SIG-M5 treated with dmso at 0.1 percent for 504 hours (cell line): ENCODE measurements at regions not wholly inside any gene's neighbourhood (a gene's known extent, or its start where the extent isn't known, plus 50 kb on each side); places are given as distances from the start of the nearest gene placed in this dataset.
"Not testable (repeated sequence)": the region's sequence is repeated elsewhere in the genome, so short reads cannot be mapped to it uniquely, and the experiment has no call there.

ENCODE experiments used
- DNase-seq: peaks from one replicate; lab custom pipeline; 2025; ENCODE audit not compliant: unreplicated experiment; lab: John Stamatoyannopoulos, UW

DNA sequence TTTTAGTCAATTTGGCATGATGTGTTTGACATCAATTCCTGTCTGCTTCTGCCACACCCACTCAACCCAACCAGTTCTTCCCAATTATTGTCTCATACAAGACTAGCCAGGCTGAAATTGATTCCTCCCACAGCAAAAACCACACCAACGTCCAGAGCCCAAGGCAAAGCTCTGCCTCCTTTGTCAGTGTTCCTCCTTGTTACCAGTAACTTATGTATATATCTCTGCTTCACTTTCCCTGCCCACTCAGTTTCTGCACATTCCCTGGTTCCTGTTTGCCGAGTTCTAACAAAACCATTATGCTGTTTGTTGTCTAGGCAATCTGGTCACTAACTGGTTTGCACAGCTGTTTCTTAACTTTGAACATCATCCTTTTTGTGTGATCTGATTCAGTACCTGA lies 547.9 kb upstream of the PTCHD4 start:
- DNase-seq: no peak

DNA sequence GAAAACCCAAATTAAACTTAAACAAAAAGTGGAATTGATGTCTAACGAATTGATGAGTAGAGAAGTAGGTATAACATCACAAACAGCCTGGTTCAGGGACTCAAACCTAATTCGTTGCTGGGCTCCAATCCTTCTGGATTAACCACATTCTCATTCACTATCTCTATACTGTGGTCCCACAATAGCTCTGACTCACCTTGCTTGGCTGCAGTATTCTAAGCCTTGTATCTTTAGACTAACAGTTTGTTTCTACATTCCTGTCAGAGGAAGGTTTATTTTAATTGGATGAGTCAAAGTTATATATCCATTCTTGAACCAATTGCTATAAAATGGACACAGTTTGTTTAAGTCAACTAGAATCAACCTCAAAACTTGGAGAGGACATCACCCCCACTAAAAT lies 530.5 kb upstream of the PTCHD4 start:
- no peak for DNase-seq

DNA sequence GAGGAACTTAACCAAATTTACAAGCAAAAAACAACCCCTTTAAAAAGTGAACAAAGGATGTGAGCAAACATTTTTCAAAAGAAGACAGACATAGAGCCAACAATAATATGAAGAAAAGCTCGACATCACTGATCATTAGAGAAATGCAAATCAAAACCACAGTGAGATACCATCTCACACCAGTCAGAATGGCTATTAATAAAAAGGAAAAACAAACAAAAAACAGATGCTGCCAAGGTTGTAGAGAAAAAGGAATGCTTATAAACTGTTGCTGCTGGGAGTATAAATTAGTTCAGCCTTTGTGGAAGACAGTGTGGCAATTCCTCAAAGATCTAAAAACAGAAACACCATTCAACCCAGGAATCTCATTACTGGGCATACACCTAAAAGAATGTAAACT lies 527.8 kb upstream of the PTCHD4 start:
- peak; percentile 1 for DNase-seq

DNA sequence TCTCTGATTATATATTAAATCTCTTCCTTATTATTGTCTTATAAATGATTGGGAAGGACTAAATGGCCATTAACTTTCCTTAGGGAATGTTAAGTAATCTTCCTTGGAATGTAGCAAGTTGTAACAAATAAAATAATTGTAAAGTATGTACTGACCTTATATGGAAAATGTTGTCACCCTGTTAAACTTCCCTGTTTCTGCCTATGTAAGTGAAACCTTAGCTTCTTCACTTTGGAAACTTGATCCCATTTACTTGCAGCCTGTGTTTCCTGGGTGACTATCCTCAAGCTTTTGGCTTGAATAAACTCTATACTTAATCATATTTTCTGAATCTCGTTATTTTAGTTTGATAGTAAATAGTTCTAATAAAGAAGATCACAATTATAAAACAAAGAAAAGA lies 519.5 kb upstream of the PTCHD4 start:
- DNase-seq: no peak

DNA sequence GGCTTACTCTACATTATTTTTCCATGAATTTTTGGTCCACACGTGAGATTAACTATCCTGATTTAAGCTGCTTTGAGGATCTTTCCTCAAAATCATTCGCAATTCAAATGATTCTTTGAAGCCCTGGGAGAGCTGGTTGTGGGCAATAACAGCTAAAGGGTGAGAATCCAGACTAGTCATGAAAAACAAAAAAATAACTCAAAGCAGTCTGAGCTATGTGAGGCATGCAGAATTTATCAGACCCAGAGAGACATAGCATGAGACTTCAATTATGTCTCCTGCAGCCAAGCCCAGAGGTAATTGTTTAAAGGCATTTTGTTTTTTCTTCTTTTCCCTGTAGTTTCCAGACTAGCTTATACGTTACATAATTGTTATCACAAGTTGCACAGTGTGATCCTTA lies 517.3 kb upstream of the PTCHD4 start:
- DNase-seq: no peak

DNA sequence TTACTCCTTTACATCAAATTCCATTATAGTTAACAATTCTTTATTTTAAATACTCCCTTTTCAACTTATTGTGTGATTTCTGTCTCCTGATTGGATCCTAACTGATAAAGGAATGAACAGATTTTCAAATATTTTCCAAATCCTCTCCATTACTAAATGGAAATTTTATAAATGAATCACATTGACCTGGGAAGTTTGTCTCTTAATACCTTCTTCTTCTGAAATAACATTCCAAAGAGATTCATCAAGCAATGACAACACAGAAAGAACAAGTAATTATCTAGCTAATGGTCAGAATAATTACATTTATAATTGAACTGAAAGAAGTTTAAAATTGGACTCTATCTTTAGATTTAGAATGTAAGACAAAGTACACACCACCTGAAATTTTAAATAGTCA lies 515.4 kb upstream of the PTCHD4 start:
- no peak for DNase-seq

DNA sequence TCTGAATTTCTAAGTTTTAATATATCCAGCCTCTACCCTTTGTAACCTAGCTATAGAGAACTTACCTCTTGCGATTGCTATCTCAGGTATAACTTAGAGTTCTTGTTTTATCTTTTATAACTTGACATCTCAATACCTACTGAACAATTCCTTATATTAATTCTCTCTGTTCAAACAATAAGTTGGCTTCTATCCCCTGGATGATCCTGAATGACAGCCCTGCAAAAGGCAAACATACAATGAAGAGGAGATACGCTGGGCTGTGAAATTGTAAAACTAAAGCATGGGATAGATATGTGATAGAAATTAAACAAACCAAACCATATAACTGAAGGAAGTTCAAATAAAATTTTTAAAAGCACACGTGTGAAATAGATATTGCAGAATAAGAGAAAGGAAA lies 513.6 kb upstream of the PTCHD4 start:
- no peak for DNase-seq

DNA sequence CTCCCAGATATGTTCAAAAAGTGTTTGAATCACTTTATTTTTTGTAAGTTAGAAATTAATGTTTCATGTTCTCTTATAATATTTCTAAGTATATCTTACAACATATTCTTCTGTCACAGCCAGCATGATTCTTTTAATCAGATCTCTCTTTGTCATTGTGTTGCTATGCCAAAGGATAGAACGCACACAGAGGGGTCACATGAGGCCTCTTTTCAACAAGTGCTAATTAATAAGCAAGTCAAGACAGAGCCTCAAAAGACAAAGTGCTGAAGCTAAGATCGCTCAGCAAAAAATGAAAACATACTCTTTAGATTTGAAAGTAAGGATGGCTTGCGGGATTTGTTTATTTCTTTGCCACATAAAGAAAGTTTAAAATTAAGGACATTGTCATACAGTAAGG lies 508.8 kb upstream of the PTCHD4 start:
- no peak for DNase-seq

DNA sequence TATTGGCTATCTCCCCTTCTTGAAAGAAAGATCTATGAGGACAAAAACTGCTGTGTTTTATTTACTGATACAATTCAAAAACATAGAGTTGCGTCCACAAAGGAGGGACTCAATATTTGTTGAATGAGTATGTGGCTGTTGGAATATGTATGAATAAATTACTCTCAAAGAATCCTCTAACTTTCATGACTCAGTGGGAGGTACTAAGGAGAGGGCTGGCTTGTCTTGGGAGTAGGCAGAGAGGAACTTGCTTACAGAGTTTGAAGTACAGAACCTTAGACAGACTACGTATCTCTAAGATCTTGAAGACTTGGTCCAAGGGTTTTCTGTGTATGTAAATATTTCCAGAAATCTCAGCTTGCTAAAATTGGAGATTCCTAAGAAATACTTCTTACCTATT lies 504.0 kb upstream of the PTCHD4 start:
- no peak for DNase-seq

DNA sequence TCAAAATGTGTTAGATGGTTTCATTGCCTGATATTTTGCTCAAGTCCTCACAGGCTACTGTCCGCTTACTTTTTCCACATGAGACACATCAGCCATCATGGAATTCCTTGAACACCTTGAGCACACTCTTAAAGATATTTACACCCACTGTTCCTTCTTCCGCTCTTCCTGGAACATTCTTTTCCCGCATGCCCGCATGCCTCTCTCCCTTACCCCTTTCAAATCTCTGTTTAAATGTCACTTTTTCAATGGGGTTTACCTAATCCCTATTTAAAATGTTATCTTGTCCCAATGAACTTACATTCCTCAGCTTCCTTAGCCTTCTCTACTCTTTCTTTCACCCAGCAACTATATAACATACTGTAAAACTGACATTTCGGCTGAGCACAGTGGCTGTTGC lies 503.3 kb upstream of the PTCHD4 start:
- DNase-seq: no peak

DNA sequence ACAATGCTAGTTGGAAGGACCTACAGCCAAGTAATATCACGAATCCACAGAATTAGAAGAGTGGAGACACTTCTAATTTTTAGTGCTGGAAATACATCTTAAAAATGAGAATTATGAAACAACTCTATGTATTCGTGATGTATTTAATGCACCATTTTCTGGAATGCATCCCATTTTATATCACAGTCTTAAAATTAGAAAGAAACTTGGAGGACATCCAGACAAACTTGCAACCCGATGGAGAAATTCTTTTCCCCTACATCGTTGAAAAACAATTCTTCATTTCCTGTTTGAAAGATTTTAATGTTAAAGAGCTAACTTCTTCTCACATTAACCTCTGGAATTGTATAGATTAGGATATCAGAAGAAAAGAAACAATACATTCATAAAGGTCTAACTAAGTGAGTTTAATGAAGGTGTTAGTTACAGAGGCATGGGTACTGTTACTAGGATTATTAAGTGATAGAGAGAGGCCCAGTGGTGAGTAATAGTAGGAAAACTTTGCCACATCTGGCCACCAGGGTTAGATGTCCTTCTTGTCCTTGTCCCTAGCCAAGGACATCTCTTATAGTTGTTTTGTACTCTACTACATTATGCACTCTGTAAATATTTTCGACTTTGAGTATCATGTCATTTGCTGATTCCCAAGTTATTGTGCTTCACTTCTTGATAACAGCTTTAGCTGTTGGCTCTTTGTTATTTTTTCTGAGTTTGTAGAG lies 502.4 kb upstream of the PTCHD4 start:
- DNase-seq: no peak

DNA sequence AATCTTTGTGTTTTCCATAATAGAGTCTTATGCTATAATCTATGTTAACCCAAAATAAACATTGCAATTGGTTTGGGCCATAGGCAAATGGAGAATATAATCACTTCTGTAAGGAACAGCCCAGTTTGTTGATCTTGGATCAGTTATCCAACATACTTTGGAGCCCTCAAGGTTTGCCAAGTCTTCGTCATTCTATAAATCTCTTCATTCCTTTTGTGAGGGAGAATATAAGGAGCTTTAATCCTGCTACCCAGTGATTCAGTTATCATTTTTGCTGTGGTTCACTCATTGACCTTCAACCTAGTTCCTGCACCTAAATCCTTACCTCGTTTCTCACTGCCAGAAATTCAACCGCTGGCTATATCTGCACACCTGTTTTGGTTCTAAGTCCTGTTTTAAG lies 500.3 kb upstream of the PTCHD4 start:
- no peak for DNase-seq

DNA sequence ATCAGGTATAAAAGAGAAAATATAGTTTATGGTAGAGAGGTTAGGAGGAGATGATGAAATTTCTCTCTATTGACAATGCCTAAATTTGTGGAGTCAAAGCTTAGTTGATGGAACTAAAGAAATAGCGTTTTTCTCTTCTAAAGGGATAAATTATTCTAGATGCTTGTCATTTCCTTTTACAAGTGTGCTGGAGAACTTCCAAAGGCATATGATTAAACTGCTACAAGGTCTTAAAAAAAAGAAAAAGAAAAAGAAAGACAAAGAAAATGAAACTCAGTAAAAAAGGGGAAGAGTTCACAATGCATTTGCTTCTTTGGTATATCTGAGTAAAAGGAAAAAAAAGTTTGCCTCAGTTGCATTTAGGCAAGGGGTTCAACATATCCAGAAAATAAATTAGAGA lies 499.8 kb upstream of the PTCHD4 start:
- no peak for DNase-seq

DNA sequence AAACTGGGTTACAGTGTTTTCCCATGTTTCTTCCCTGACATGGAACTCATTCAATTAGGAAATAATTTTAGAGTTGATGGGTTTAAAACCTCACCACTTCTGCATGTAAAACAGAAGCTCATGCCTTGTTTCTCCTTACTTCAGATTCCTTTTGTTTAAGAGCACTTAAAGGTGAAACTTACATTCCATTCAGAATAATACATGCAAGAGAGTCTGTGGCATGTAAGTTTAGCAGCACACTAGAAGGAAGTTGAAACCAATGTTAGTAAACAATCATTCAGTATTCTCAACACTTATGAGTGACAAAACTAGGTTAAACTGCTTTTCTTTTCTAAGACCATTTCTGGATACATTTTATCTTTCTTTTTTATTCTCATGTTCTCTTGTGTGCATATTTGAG lies 495.6 kb upstream of the PTCHD4 start:
- no peak for DNase-seq

DNA sequence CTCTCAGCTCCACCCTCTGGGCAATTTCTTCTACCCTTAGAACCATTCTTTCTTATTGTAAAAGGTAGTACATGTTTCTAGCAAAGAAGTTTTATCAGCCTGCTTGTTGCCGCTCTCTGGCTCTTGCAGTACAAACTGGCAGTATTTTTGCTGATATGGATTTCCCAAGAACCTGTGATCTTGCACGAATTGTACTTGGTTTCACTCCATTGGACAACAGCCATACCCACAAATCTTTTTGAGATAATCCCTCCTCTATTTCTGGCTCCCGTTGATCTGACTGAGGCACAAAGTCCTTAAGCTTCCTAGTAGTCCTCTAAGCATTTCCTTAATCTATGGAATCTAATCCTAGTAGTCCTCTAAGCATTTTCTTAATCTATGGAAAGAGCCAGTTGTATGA lies 487.0 kb upstream of the PTCHD4 start:
- no peak for DNase-seq

DNA sequence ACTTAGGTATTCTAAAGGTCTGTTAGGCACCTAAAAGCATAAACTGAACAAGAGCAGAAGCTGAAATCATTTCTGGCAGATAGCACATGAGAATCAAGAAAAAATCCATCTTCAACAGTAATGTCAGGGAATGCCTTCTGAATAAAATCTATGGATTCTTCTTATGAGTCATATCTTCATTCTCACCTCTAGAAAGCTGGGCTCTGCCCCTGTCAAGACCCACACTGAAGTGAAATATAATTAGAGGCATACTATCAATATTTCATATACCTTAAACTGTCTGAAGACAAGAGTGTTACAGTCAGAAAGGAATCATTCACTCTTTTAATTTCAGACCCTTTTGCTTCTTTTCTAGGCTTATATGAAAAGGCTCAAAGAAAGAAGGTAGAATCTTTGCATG lies 485.8 kb upstream of the PTCHD4 start:
- DNase-seq: no peak

DNA sequence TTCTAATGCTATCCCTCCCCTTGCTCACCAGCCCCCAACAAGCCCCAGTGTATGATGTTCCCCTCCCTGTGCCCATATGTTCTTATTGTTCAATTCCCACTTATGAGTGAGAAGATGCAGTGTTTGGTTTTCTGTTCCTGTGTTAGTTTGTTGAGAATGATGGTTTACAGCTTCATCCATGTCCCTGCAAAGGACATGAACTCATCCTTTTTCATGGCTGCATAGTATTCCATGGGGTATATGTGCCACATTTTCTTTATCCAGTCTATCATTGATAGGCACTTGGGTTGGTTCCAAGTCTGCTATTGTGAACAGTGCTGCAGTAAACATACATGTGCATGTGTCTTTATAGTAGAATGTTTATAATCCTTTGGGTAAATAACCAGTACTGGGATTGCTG lies 480.2 kb upstream of the PTCHD4 start:
- DNase-seq: not testable (repeated sequence)

DNA sequence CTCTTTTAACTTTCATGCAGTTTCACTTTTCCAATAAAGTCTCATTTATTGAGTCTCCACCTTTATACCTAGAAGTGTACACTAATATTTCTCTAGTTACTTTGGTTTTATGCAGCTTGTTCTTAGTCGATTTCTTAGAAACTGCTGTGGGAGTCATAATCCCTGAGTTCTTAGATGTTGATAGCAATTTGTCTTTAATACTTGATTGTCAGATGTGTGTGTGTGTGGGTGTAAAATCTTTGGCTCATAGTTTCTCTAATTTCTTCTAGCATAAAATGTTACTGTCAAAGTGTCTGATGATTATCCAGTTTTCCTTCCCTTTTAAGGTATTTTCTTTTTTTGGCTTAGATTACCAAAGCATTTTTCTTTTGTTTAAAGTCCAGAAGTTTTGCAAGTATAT lies 473.8 kb upstream of the PTCHD4 start:
- no peak for DNase-seq

DNA sequence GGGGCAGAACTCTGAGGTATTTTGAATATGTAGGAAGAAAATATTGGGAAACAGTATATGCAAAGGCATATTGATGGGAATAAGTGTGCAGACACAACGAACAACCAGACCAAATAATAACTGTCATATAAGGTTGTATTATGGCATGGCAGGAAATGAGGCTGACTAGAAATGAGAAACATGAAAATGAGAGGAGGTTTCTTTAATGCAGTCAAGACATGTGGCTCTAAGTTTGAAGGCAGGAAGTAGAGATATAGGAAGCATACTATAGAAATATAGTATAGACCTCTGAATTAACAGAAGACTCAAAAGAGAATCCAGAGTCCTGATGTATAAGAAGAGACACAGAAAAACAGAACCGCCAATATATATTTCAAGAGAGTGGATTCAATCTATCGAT lies 459.7 kb upstream of the PTCHD4 start:
- DNase-seq: no peak

DNA sequence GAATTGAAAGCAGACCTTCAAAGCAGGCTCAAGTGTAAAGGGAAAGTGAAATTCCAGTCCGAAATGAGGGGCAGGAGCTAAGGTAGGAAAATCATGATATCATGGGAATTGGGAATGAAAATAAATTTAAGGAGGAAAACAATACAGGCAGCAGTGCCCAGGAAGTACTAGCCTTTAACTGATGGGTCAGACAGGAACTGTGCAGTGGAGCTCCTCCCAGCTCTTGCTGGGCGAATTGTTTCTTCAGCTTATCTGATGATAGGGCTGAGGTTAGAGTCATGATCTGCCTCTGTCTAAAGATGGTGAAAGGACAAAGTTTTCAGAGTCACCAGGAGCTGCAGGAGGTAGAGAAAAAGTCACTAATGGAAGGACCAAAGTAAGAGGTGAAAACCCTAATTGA lies 457.9 kb upstream of the PTCHD4 start:
- DNase-seq: no peak

DNA sequence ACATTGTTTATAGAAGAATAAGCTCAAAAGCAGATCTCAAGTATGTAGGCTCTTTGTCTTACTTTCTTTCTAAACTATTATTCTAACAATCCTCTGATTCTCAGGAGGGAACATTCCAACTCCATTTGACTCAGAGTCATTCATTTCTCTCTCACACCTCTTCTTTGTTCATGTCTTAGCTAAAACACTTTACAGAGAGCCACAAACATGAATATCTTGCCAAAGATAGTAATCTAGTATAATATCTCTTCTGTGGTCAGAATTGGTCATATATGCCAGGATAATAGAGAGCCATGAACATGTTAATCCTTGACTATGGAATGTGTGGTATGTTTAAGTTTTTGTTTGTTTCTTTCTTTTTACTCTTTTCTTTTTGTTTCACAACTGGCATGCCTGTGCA lies 456.0 kb upstream of the PTCHD4 start:
- no peak for DNase-seq

DNA sequence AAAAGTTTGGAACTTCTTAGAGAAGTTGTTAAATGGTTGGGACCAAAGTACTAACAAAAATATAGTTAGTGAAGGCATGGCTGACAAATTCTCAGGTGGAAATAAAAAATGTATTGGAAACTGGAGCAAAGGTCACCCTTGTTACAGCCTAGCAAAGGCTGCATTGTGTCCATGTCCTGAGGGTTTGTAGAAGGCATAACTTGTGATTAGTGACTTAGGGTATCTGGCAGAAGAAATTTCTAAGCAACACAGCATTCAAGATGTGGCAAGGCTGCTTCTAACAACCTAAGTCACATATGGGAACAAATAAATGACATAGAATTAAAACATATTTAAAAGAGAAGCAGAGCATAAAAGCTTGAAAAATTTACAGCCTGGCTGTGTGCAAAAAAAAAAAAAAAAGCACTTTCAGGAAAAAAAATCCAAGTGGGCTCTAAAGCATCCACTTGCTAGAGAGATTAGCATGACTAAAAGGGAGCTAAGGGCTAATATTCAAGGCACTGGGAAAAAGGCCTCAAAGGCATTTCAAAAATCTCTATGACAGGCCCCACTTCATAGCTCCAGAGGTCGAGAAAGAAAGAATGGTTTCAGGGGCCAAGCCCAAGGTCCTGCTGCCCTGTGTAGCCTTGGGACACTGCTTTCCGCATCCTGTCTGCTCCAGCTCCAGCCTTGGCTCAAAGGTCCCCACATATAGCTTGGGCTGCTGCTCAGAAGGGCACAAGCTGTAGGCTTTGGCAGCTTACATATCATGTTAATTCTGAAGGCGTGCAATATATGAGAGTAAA lies 453.2 kb upstream of the PTCHD4 start:
- DNase-seq: no peak

DNA sequence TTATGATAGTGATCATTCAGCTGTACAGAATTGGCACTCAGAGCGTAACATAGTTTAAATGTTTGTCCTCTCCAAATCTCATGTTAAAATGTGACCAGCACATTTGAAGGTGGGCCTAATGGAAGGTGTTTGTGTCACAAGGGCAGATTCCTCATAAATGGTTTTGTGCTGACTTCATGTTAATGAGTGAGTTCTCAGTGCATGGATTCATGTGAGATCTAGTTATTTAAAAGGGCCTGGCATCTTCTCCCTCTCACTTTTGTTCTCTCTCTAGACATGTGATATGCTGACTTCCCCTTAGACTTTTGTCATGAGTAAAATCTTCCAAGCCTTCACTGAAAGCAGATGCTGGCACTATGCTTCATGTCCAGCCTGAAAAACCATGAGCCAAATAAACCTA lies 452.4 kb upstream of the PTCHD4 start:
- no peak for DNase-seq
